ENCODE measurements at regions not wholly inside any gene's neighbourhood (a gene's known extent, or its start where the extent isn't known, plus 50 kb on each side); places are given as distances from the start of the nearest gene placed in this dataset.

- Histone ChIP-seq H3K4me2 (ENCODE audit: low read depth, low read length, poor library complexity, severe bottlenecking) (no peak overlapping the region), H3K79me2 (ENCODE audit: insufficient read depth, low read length) (no peaks in the 10 kb centered on the region), H3K4me3 (ENCODE audit: insufficient read depth, low read length, poor library complexity, severe bottlenecking) (no peak overlapping the region), H3K9ac (ENCODE audit: low read length) (no peak overlapping the region), H3K27ac (ENCODE audit: low read depth, low read length) (no peak overlapping the region), H3K27me3 (ENCODE audit: low read length) (no peaks in the 10 kb centered on the region), H3K9me2 (replicated peaks; ENCODE audit: insufficient read depth, low read length) (no peaks in the 10 kb centered on the region), H3F3A (ENCODE audit: insufficient read depth) (no peaks in the 10 kb centered on the region), H2AFZ (ENCODE audit: low read depth, low read length, severe bottlenecking) (no peak overlapping the region), H4K20me1 (ENCODE audit: low read depth, low read length) (no peaks in the 10 kb centered on the region), H3K36me3 (ENCODE audit: low read length) (no peaks in the 10 kb centered on the region), H3K9me3 (ENCODE audit: insufficient read depth, low read length) (no peaks in the 10 kb centered on the region)
- TF ChIP-seq, protein P1, sequence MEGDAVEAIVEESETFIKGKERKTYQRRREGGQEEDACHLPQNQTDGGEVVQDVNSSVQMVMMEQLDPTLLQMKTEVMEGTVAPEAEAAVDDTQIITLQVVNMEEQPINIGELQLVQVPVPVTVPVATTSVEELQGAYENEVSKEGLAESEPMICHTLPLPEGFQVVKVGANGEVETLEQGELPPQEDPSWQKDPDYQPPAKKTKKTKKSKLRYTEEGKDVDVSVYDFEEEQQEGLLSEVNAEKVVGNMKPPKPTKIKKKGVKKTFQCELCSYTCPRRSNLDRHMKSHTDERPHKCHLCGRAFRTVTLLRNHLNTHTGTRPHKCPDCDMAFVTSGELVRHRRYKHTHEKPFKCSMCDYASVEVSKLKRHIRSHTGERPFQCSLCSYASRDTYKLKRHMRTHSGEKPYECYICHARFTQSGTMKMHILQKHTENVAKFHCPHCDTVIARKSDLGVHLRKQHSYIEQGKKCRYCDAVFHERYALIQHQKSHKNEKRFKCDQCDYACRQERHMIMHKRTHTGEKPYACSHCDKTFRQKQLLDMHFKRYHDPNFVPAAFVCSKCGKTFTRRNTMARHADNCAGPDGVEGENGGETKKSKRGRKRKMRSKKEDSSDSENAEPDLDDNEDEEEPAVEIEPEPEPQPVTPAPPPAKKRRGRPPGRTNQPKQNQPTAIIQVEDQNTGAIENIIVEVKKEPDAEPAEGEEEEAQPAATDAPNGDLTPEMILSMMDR (IDR thresholded peaks at IDR 0.05; ENCODE audit: insufficient read depth, low read length, poor library complexity, severe bottlenecking): no peak
- no peak for TF ChIP-seq EZH2phosphoT487 (conservative IDR thresholded peaks at IDR 0.05; ENCODE audit: low read length)
Measured at GRCh38 chr5:2696156-2696807, 55.2 kb downstream of the IRX2 start.

DNA sequence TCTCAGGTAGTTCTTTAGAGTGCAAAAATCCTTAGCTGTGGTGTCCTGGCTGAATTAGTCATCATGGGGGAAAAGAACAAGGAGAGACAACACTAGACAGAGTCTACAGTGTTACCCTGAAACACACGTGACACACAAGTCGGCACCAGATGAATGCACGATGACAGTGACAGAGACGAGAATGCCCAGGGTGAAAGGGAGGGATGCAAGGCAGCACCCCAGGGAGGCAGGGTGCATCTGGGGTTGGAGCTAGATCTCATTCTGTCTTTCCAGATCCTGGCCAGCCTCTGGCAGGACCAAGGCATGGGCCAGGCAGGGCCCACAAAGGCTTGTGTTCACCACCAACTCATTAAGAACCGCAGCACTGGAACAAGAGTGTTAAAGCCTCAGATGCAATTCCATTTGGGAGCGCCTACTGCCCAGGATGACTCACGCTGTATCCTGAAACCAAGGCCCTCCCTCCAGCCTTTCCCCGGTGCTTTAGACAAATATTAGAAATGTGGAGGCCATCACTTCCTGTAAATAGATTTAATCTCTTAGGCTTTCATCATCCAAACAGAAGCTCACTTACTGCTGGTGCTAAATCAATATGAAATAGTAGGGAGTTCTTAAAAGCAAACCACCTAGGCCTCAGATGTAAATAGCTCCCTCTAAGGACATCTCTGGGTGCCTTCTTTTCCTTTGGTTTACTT lies 56.1 kb downstream of the IRX2 start:
- Histone ChIP-seq H3K27ac (ENCODE audit: low read depth, low read length) (no peak overlapping the region), H3K36me3 (ENCODE audit: low read length) (no peaks in the 10 kb centered on the region), H3K9me2 (replicated peaks; ENCODE audit: insufficient read depth, low read length) (no peaks in the 10 kb centered on the region), H2AFZ (ENCODE audit: low read depth, low read length, severe bottlenecking) (no peak overlapping the region), H3K9ac (ENCODE audit: low read length) (no peak overlapping the region), H3K79me2 (ENCODE audit: insufficient read depth, low read length) (no peaks in the 10 kb centered on the region), H3K4me3 (ENCODE audit: insufficient read depth, low read length, poor library complexity, severe bottlenecking) (no peak overlapping the region), H3K9me3 (ENCODE audit: insufficient read depth, low read length) (no peaks in the 10 kb centered on the region), H4K20me1 (ENCODE audit: low read depth, low read length) (no peaks in the 10 kb centered on the region), H3F3A (ENCODE audit: insufficient read depth) (no peaks in the 10 kb centered on the region), H3K4me2 (ENCODE audit: low read depth, low read length, poor library complexity, severe bottlenecking) (no peak overlapping the region), H3K27me3 (ENCODE audit: low read length) (no peaks in the 10 kb centered on the region)
- no peak for TF ChIP-seq EZH2phosphoT487 (conservative IDR thresholded peaks at IDR 0.05; ENCODE audit: low read length)
- TF ChIP-seq, protein P1 (IDR thresholded peaks at IDR 0.05; ENCODE audit: insufficient read depth, low read length, poor library complexity, severe bottlenecking): no peak

DNA sequence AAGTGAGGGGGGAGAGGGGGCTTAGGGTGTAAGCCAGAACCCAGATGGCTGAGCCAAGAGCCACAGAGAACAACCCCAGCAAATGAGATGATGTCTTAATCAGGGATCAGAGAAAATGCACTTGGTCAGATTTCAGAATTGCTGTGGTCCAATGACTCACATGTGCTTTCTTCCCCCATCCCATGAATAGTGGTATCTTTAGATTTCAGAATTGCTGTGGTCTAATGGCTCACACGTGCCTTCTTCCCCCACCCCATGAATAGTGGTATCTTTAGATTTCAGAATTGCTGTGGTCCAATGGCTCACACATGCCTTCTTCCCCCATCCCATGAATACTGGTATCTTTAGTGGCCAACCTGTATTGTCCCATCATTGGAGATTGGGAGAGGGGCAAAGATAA lies 59.9 kb downstream of the IRX2 start:
- Histone ChIP-seq H4K20me1 (ENCODE audit: low read depth, low read length) (no peaks in the 10 kb centered on the region), H3K27ac (ENCODE audit: low read depth, low read length) (no peak overlapping the region), H3K79me2 (ENCODE audit: insufficient read depth, low read length) (no peaks in the 10 kb centered on the region), H3K9me3 (ENCODE audit: insufficient read depth, low read length) (no peaks in the 10 kb centered on the region), H3K9ac (ENCODE audit: low read length) (no peak overlapping the region), H3K27me3 (ENCODE audit: low read length) (no peaks in the 10 kb centered on the region), H3F3A (ENCODE audit: insufficient read depth) (no peaks in the 10 kb centered on the region), H3K36me3 (ENCODE audit: low read length) (no peaks in the 10 kb centered on the region), H2AFZ (ENCODE audit: low read depth, low read length, severe bottlenecking) (no peak overlapping the region), H3K4me2 (ENCODE audit: low read depth, low read length, poor library complexity, severe bottlenecking) (no peak overlapping the region), H3K4me3 (ENCODE audit: insufficient read depth, low read length, poor library complexity, severe bottlenecking) (no peak overlapping the region), H3K9me2 (replicated peaks; ENCODE audit: insufficient read depth, low read length) (no peaks in the 10 kb centered on the region)
- TF ChIP-seq EZH2phosphoT487 (conservative IDR thresholded peaks at IDR 0.05; ENCODE audit: low read length): no peak
- TF ChIP-seq, protein P1 (IDR thresholded peaks at IDR 0.05; ENCODE audit: insufficient read depth, low read length, poor library complexity, severe bottlenecking): no peak
